ENCODE measurements at regions not wholly inside any gene's neighbourhood (a gene's known extent, or its start where the extent isn't known, plus 50 kb on each side); places are given as distances from the start of the nearest gene placed in this dataset.

- TF ChIP-seq CTCF (IDR thresholded peaks at IDR 0.05; ENCODE audit: low read depth, low read length) = no peak
- in situ Hi-C loops (cut with HindIII; ENCODE audit: low sequenced_read_pairs) = no loop called here
- H3K4me3 ChIP-seq (ENCODE audit: low read depth, low read length) = no peak overlapping the region
- DNase-seq (ENCODE audit: low read depth, low spot score) = no peak
These were observed 202.7 kb upstream of the MPPED2 start for GRCh38 chr11:30788849-30789248.

GRCh38 chr11:30786256-30787110, 200.3 kb upstream of the MPPED2 start:
- no peak for TF ChIP-seq CTCF (IDR thresholded peaks at IDR 0.05; ENCODE audit: low read depth, low read length)
- in situ Hi-C loops (cut with HindIII; ENCODE audit: low sequenced_read_pairs) = no loop called here
- DNase-seq (ENCODE audit: low read depth, low spot score) = peak; percentile 3
- H3K4me3 ChIP-seq (ENCODE audit: low read depth, low read length) = no peak overlapping the region

GRCh38 chr11:30778596-30778995, 192.4 kb upstream of the MPPED2 start:
- DNase-seq (ENCODE audit: low read depth, low spot score) = no peak
- in situ Hi-C loops (cut with HindIII; ENCODE audit: low sequenced_read_pairs) = no loop called here
- no peak for TF ChIP-seq CTCF (IDR thresholded peaks at IDR 0.05; ENCODE audit: low read depth, low read length)
- H3K4me3 ChIP-seq (ENCODE audit: low read depth, low read length) = no peak overlapping the region

- no peak for TF ChIP-seq CTCF (IDR thresholded peaks at IDR 0.05; ENCODE audit: low read depth, low read length)
- no peak overlapping the region for H3K4me3 ChIP-seq (ENCODE audit: low read depth, low read length)
- in situ Hi-C loops (cut with HindIII; ENCODE audit: low sequenced_read_pairs) = no loop called here
- DNase-seq (ENCODE audit: low read depth, low spot score) = no peak
These were observed 189.0 kb upstream of the MPPED2 start for GRCh38 chr11:30775233-30775522.

GRCh38 chr11:30774496-30775232, 188.5 kb upstream of the MPPED2 start:
- TF ChIP-seq CTCF (IDR thresholded peaks at IDR 0.05; ENCODE audit: low read depth, low read length) = no peak
- in situ Hi-C loops (cut with HindIII; ENCODE audit: low sequenced_read_pairs) = no loop called here

GRCh38 chr11:30772908-30773307, 186.8 kb upstream of the MPPED2 start:
- in situ Hi-C loops (cut with HindIII; ENCODE audit: low sequenced_read_pairs) = no loop called here
- TF ChIP-seq CTCF (IDR thresholded peaks at IDR 0.05; ENCODE audit: low read depth, low read length) = no peak
- DNase-seq (ENCODE audit: low read depth, low spot score) = no peak
- no peak overlapping the region for H3K4me3 ChIP-seq (ENCODE audit: low read depth, low read length)

More at GRCh38 chr11:30774496-30775232, 188.5 kb upstream of the MPPED2 start:
- DNase-seq (ENCODE audit: low read depth, low spot score) = no peak
- H3K4me3 ChIP-seq (ENCODE audit: low read depth, low read length) = no peak overlapping the region

Measured in astrocyte of the spinal cord (primary cell).